Right lung (tissue), 2 donors: ENCODE measurements at regions not wholly inside any gene's neighbourhood (a gene's known extent, or its start where the extent isn't known, plus 50 kb on each side); places are given as distances from the start of the nearest gene placed in this dataset.

Experiments used
- DNase-seq, 2 donors: peaks; one replicate each; pipeline ENCODE4 v3.0.0-alpha.2; 2013

- no peak for DNase-seq
Measured at GRCh38 chr1:90494748-90495282, 222.3 kb downstream of the BARHL2 start.

- no peak for DNase-seq
Measured at GRCh38 chr1:90488451-90488850, 228.7 kb downstream of the BARHL2 start.

- DNase-seq: no peak
Measured at GRCh38 chr1:90486996-90487395, 230.1 kb downstream of the BARHL2 start.

DNA sequence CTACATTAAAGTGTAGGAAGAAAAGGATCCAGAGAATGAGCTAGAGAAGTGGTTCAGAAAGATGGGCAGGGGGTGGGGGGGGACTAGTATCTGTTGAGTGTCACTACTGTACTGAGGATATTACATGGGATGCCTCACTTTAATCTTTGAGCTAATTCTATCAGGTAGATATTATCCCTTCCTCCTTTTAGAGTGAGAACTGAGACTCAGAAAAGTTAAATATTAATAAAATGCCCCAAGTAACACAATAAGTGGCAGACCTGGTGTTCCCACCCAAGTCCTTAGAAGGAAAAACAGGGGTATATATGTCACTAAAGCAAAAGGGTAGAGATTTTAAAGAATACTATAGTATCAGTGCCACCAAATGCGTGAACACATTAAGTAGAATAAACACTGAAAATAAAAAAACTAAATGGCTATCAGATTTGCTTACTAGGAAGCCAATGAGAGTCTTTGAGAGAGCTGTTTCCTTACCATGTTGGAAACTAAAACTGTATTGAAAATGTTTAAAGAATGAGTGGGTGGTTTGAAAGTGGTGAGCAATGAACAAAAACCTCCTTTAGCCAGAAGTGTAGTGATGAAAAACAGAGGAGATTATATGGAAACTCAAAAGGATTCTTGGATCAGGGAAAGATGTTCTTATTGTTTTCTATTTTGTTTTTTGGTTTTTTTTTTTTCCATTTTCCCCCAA lies 230.8 kb downstream of the BARHL2 start:
- DNase-seq: no peak

GRCh38 chr1:90480271-90480835 lies 236.7 kb downstream of the BARHL2 start:
- DNase-seq: no peak

- no peak for DNase-seq
Measured at GRCh38 chr1:90476994-90477393, 240.1 kb downstream of the BARHL2 start.

DNA sequence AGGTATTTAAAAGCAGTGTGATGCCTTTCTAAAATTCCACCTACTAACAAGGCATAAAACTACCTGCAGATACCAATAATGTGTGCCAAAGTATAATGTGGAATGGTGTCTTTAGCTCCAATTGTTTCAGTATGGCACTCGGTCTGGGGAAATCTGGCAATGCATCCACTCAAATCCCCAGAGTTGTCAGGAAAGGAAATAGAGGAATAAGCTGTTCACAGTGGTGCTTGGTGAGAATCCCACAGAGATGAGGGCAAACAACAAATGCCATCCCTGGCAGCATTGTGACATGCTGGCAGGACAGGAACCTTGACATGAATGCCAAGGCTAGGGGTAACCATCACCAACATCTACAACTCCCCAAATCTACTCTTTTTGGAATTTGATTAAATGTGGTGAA lies 240.7 kb downstream of the BARHL2 start:
- DNase-seq: no peak

- DNase-seq: no peak
Measured at GRCh38 chr1:90475631-90476030, 241.5 kb downstream of the BARHL2 start.

GRCh38 chr1:90474731-90475130 lies 242.4 kb downstream of the BARHL2 start:
- DNase-seq: no peak

DNA sequence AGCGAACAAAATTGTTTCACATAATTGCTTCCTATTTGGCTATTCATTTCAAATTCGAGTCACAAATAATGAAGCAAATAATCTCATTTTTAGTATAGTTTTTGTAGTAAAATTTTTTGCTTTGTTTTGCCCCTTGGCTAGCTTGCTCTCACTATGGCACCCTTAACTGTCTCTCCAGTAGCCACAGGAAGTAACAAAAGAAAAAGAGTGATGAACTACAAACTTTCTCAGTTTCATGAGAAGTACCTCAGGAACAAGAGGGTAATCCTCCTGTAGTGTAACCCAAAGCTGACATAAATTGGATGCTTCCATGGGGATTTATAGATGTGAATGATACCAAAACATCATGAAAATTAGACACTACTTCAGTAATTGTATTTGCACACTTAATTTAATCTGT lies 242.9 kb downstream of the BARHL2 start:
- no peak for DNase-seq

DNA sequence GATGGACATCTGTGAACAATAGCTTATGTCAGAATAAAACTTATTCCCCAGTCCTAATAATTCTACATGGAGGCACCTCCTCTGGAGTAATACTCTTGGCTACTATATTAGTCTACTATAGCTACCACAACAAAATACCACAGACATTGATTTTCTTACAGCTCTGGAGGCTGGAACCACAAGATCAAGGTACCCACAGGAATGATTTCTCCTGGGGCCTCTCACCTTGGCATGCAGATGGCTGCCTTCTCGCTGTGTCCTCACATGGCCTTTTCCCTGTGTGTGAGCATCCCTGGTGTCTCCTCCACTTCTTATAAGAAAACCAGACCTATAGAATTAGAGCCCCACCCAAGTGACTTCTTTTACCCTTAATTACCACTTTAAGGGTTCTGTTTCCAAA lies 244.3 kb downstream of the BARHL2 start:
- no peak for DNase-seq

DNA sequence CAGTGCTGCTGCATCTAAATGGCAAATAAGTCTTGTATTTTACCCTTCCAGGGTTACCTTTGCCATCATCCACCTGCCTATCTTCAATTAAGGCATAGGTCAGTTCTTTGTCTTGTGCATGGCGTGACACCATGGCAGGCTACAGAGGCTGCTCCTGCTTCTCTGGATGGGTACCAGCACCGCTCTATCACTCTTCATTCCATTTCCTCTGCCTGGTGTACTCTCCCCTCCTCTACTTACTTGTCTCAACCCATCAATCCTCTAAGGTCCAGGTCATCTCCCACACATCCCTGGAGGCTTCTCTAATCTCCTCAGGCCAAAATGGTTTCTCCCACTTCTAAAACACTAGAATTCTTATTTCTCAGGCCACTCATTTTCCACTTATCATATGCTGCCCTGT lies 257.5 kb downstream of the BARHL2 start:
- DNase-seq: no peak

DNA sequence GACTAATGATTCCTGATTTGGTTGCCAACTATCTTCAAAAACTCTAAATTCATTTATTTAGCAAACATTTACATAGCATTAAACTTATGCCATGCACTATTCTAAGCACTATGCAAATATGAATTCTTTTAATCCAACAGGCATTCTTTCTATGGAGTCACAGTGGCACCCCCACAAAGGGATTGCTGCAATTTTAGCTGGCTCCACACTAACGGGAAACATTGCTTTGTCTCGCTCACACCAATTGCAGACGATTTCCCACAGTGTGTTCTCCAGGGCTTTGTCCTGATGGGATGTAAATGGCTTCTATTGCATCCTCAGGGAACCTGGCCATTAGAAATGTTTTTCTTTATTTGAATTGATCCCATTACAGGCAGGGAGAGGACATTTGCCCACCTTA lies 259.1 kb downstream of the BARHL2 start:
- no peak for DNase-seq

GRCh38 chr1:90452491-90452890 lies 264.6 kb downstream of the BARHL2 start:
- no peak for DNase-seq

DNA sequence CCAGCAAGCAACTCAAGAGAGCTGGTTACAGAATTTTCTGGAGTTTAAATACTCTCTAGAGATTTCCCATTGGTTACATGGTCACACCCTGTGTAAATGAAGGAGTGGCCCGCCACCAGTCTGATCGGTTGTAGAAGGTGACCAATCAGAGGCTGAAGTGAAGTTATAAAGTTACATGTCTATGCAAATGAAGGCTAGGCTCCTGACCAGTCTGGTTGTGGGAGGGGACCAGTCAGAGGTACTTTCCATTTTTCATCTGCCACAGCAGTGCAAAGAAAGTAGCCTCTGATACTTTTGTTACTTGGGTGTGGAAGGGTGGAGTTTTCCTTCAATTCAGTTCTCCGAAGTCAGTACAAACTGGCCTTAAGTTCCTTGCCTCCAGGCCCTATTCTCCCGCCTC lies 273.7 kb downstream of the BARHL2 start:
- DNase-seq: no peak

- no peak for DNase-seq
Measured at GRCh38 chr1:90435351-90435750, 281.8 kb downstream of the BARHL2 start.

DNA sequence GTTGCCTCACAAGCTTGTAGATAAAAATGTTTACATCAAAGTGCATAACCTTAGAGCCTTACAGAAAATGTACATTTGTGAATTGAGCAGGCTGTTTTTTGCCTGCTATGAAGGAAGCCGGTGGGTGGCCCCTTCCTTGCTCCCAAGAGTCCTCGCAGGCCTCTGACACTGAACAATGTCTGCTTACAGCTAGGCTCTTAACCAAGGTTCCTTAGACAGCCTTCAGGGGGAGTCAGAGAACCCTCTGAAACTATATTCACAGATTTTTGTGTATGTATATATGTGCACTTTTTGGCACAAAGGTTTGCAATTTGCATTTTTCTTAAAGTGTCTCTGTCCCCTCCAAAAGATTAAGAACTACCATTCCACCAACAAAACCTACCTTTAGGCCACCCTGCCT lies 282.6 kb downstream of the BARHL2 start:
- DNase-seq: no peak

DNA sequence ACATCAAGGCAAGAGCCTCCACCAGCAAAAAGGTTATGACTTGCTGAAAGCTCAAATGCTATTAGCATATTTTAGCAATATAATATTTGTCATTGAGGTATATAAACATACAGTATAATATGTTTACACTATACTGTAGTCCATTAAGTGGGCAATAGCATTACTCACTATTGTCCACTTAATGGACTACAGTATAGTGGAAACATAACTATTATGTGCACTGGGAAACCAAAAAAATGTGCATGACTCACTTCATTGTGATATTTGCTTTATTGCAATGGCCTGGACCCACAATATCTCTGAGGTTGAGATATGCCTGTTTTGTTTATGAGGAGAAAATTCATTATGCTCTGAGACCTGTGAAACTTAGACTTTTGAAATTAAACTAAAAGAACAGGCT lies 300.0 kb downstream of the BARHL2 start:
- DNase-seq: no peak

- no peak for DNase-seq
Measured at GRCh38 chr1:90414201-90414600, 302.9 kb downstream of the BARHL2 start.

GRCh38 chr1:90413519-90413918 lies 303.6 kb downstream of the BARHL2 start:
- peak in 1 of 2 donors; percentile 4 for DNase-seq

DNA sequence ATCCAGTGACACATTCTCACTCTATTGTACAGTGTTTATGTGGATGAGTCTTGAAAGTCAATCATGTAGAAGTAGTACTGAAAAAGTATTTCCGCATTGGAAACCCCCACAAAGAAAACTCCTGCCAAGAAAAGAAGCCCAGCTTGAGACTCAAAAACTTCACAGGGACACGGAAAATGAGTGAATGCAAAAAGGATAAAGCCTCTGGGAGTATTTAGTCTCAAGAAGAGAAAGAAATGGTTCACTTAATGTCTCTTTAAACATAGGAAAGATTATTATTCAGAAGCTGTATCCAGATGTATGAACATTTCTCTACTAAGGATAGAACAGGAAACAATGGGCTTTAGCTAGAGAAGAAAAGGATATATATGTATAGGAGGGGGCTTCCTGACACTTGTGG lies 304.5 kb downstream of the BARHL2 start:
- no peak for DNase-seq

- no peak for DNase-seq
Measured at GRCh38 chr1:90411185-90411584, 305.9 kb downstream of the BARHL2 start.

- no peak for DNase-seq
Measured at GRCh38 chr1:90407737-90408136, 309.4 kb downstream of the BARHL2 start.

- no peak for DNase-seq
Measured at GRCh38 chr1:90405726-90406125, 311.4 kb downstream of the BARHL2 start.
